Nephron progenitor cell (in vitro differentiated cells): ENCODE measurements at regions not wholly inside any gene's neighbourhood (a gene's known extent, or its start where the extent isn't known, plus 50 kb on each side); places are given as distances from the start of the nearest gene placed in this dataset.

Experiments
- DNase-seq: peaks from one replicate; pipeline ENCODE4 v3.0.0; 2021
- H3K27ac Mint-ChIP-seq: 2 replicates; pipeline ENCODE4 v1.8.0; 2021; ENCODE audit warnings: mild to moderate bottlenecking, moderate library complexity, mixed read lengths
- H3K27me3 Mint-ChIP-seq: 2 replicates; pipeline ENCODE4 v1.8.0; 2021; ENCODE audit warnings: mild to moderate bottlenecking, low read depth, mixed read lengths; ENCODE audit not compliant: poor library complexity
- H3K36me3 Mint-ChIP-seq: 2 replicates; pipeline ENCODE4 v1.8.0; 2021; ENCODE audit warnings: low read depth, mixed read lengths
- H3K4me1 Mint-ChIP-seq: 2 replicates; pipeline ENCODE4 v1.8.0; 2021; ENCODE audit warnings: mixed read lengths
- H3K4me3 Mint-ChIP-seq: 2 replicates; pipeline ENCODE4 v1.8.0; 2021; ENCODE audit warnings: mild to moderate bottlenecking, moderate library complexity, mixed read lengths
- H3K9me3 Mint-ChIP-seq: 2 replicates; pipeline ENCODE4 v1.8.0; 2021; ENCODE audit warnings: mild to moderate bottlenecking, moderate library complexity, mixed read lengths
- TF ChIP-seq, protein P1 (sequence below): fragments of 200-600 bp; sonication (generic); IDR thresholded peaks from 2 replicates; pipeline ENCODE4 v1.5.0; 2021; ENCODE audit warnings: antibody characterized with exemption

DNA sequence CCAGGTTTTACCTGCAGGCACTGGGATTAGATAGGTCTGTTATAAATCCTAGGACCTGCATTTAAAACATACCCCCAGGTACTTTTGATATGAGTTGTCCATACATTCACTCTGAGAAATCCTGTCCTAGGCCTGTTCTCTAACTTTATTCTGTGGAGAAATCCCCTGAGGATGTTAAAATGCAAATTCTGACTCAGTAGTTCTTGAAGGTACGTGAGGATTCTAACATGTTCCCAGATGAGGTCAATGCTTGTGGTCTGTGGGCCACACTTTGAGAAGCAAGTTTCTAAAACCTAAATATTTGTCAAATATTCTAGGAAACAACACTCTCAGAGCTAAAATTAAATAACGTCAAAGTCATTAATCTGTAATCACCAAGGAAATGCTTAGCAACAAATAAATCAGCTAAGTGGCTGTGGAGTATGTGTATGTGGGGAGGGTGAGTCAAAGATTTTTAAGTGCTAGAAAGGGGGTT lies 101.3 kb upstream of the MAGEB16 start:
- DNase-seq = no peak
- no peak overlapping the region for H3K27ac Mint-ChIP-seq
- peaks cover 18% of the 10 kb centered on the region for H3K9me3 Mint-ChIP-seq
- TF ChIP-seq, protein P1, sequence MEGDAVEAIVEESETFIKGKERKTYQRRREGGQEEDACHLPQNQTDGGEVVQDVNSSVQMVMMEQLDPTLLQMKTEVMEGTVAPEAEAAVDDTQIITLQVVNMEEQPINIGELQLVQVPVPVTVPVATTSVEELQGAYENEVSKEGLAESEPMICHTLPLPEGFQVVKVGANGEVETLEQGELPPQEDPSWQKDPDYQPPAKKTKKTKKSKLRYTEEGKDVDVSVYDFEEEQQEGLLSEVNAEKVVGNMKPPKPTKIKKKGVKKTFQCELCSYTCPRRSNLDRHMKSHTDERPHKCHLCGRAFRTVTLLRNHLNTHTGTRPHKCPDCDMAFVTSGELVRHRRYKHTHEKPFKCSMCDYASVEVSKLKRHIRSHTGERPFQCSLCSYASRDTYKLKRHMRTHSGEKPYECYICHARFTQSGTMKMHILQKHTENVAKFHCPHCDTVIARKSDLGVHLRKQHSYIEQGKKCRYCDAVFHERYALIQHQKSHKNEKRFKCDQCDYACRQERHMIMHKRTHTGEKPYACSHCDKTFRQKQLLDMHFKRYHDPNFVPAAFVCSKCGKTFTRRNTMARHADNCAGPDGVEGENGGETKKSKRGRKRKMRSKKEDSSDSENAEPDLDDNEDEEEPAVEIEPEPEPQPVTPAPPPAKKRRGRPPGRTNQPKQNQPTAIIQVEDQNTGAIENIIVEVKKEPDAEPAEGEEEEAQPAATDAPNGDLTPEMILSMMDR = no peak
- H3K4me1 Mint-ChIP-seq = peaks cover 15% of the 10 kb centered on the region
- no peaks in the 10 kb centered on the region for H3K27me3 Mint-ChIP-seq
- H3K4me3 Mint-ChIP-seq = no peak overlapping the region
- no peaks in the 10 kb centered on the region for H3K36me3 Mint-ChIP-seq

DNA sequence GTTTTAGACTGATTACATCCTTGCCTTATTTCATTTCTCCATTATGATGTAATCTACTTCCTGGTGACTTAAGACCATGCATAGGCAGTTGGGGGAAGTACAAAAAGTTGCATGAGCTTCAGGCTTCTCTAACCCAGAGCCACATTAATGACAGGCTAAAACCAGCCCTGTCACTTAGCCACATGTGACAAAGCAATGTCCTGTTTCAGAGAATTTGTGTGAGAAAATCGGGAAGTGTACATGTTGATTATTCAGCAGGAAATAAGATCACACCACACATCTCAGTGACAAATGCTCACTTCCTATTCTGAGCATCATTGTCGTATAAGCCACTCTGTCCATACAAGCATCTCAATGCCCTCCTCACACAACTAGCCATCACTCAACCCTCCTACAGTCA lies 98.5 kb upstream of the MAGEB16 start:
- no peak overlapping the region for H3K27ac Mint-ChIP-seq
- TF ChIP-seq, protein P1 = no peak

DNA sequence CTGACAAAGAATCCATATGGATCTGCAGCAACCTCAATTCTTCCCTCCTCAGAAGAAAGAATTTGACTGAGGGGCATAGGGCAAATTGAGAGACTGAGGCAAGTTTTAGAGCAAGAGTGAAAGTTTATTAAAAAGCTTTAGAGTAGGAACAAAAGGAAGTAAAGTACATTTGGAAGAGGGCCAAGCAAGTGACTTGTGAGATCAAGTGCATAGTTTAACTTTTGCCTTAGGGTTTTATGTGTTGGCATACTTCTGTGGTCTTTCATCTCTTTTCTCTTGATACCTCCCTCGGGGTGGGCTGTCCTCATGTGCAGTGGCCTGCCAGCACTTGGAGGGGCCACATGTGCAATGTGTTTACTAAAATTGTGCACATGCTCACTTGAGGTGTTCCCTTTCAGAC lies 98.0 kb upstream of the MAGEB16 start:
- H3K9me3 Mint-ChIP-seq = peaks cover 18% of the 10 kb centered on the region
- no peaks in the 10 kb centered on the region for H3K4me1 Mint-ChIP-seq
- no peaks in the 10 kb centered on the region for H3K27me3 Mint-ChIP-seq
- no peak for DNase-seq
- H3K27ac Mint-ChIP-seq = no peak overlapping the region
- H3K4me3 Mint-ChIP-seq = no peak overlapping the region
- no peaks in the 10 kb centered on the region for H3K36me3 Mint-ChIP-seq
- TF ChIP-seq, protein P1 = no peak

More for the DNA sequence above, 98.5 kb upstream of the MAGEB16 start:
- no peak overlapping the region for H3K4me3 Mint-ChIP-seq
- no peak for DNase-seq
- no peaks in the 10 kb centered on the region for H3K36me3 Mint-ChIP-seq
- no peaks in the 10 kb centered on the region for H3K4me1 Mint-ChIP-seq
- no peaks in the 10 kb centered on the region for H3K27me3 Mint-ChIP-seq
- H3K9me3 Mint-ChIP-seq = peaks cover 18% of the 10 kb centered on the region

DNA sequence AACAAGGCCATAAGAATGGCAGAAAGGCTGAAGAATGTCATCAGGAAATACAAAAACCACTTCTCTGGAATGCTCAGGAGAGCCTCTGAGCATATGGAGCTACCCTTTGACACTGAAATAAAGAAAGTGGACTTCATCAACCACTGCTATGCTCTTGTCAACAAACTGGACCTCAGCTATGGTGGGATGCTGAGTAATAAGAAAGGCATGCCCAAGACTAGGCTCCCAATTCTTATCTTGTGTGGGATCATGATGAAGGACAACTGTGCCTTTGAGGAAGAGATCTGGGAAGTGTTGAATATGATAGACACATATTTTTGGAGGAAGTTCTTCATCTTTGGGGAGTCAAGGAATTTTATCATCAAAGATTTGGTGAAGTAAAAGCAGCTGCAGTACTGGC lies 86.9 kb upstream of the MAGEB16 start:
- TF ChIP-seq, protein P1 = no peak
- Mint-ChIP-seq H3K4me1 (no peaks in the 10 kb centered on the region), H3K4me3 (no peak overlapping the region), H3K36me3 (no peaks in the 10 kb centered on the region), H3K27me3 (peaks cover 3% of the 10 kb centered on the region), H3K9me3 (peaks cover 22% of the 10 kb centered on the region), H3K27ac (no peak overlapping the region)
- no peak for DNase-seq

DNA sequence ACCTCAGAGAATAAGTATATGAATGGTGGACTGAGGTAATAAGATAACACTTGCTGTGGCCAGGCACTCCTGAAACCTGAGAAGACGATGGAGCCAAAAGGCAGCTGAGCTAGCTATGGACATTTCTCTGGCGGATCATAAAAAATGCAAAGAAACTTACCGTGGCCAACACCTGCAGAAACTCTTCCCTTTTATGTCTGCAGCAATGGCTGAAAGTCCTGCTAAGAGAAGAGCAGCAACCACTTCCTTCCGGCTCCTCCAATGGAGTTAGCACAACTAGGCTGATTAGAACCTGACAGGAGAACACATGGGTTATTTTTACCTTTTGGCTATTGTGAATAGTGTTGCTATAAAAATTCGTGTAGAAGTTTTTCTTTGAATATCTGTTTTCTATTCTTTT lies 76.0 kb upstream of the MAGEB16 start:
- H3K4me3 Mint-ChIP-seq = no peak overlapping the region
- TF ChIP-seq, protein P1 = no peak

DNA sequence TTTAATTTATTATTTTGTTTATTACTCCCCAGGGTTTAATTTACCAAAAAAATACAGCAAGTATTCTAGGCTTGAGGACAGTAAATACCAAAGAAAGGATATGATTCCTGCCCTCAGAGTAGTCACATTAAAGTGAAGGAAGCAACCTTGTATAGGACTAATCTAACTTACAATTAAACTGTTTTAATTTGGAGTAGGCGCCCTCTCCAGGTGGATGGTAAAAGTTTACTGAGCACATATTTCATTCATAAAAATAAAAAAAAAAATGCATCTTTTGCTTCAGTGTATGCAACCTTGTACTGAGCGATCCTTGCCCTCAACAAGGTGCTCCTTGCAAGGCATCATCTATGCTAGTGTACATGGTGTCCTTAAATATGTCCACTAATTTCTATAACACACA lies 72.0 kb upstream of the MAGEB16 start:
- no peaks in the 10 kb centered on the region for H3K4me1 Mint-ChIP-seq
- no peak for DNase-seq
- TF ChIP-seq, protein P1 = no peak
- no peak overlapping the region for H3K27ac Mint-ChIP-seq
- no peak overlapping the region for H3K4me3 Mint-ChIP-seq
- no peaks in the 10 kb centered on the region for H3K27me3 Mint-ChIP-seq
- peaks cover 9% of the 10 kb centered on the region for H3K36me3 Mint-ChIP-seq
- peaks cover 75% of the 10 kb centered on the region for H3K9me3 Mint-ChIP-seq

More for the DNA sequence above, 76.0 kb upstream of the MAGEB16 start:
- Mint-ChIP-seq H3K27ac (no peak overlapping the region), H3K27me3 (no peaks in the 10 kb centered on the region), H3K36me3 (no peaks in the 10 kb centered on the region), H3K4me1 (no peaks in the 10 kb centered on the region), H3K9me3 (peaks cover 54% of the 10 kb centered on the region)
- DNase-seq = no peak
